ENCODE measurements at regions not wholly inside any gene's neighbourhood (a gene's known extent, or its start where the extent isn't known, plus 50 kb on each side); places are given as distances from the start of the nearest gene placed in this dataset.

- Histone ChIP-seq H3K4me3 (ENCODE audit: low read depth, low read length) (no peak overlapping the region), H3K36me3 (ENCODE audit: control insufficient read depth, insufficient read depth, low read length) (no peaks in the 10 kb centered on the region), H3K4me1 (no peaks in the 10 kb centered on the region), H3K27me3 (replicated peaks; ENCODE audit: control insufficient read depth, insufficient read depth, low read length) (no peaks in the 10 kb centered on the region), H3K9me3 (peaks cover 5% of the 10 kb centered on the region; the same call in 1 of the 2 replicates)
- no peak overlapping the region for H3K4me3 Mint-ChIP-seq (ENCODE audit: unreplicated experiment)
- intact Hi-C loops (cut with micrococcal nuclease; ENCODE audit: unreplicated experiment) = no loop called here
- no peaks in the 10 kb centered on the region for H3K36me3 Mint-ChIP-seq (ENCODE audit: insufficient read depth, unreplicated experiment)
- no peak overlapping the region for H3K27ac Mint-ChIP-seq (ENCODE audit: unreplicated experiment)
- no peaks in the 10 kb centered on the region for H3K4me1 Mint-ChIP-seq (ENCODE audit: low read depth, unreplicated experiment)
- peaks cover 7% of the 10 kb centered on the region for H3K27me3 Mint-ChIP-seq (ENCODE audit: insufficient read depth, unreplicated experiment)
- H3K9me3 Mint-ChIP-seq (ENCODE audit: unreplicated experiment) = no peaks in the 10 kb centered on the region
- TF ChIP-seq, protein P1, sequence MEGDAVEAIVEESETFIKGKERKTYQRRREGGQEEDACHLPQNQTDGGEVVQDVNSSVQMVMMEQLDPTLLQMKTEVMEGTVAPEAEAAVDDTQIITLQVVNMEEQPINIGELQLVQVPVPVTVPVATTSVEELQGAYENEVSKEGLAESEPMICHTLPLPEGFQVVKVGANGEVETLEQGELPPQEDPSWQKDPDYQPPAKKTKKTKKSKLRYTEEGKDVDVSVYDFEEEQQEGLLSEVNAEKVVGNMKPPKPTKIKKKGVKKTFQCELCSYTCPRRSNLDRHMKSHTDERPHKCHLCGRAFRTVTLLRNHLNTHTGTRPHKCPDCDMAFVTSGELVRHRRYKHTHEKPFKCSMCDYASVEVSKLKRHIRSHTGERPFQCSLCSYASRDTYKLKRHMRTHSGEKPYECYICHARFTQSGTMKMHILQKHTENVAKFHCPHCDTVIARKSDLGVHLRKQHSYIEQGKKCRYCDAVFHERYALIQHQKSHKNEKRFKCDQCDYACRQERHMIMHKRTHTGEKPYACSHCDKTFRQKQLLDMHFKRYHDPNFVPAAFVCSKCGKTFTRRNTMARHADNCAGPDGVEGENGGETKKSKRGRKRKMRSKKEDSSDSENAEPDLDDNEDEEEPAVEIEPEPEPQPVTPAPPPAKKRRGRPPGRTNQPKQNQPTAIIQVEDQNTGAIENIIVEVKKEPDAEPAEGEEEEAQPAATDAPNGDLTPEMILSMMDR (IDR thresholded peaks at IDR 0.05; ENCODE audit: insufficient read depth in 1 of 2, low read depth in 1 of 2, low read length in 1 of 2, severe bottlenecking in 1 of 2, unreplicated experiment in 1 of 2) = no peak
- ChIA-PET CTCF (no interaction called here), POLR2A (no interaction called here)
- no peak for DNase-seq
- BruUV-seq (replicated peaks) = no TSS peak
Measured at GRCh38 chr20:24124951-24125650, 136.5 kb upstream of the GGTLC1 start.

- Histone ChIP-seq H3K4me1 (no peaks in the 10 kb centered on the region), H3K27me3 (replicated peaks; ENCODE audit: control insufficient read depth, insufficient read depth, low read length) (no peaks in the 10 kb centered on the region), H3K4me3 (ENCODE audit: low read depth, low read length) (no peak overlapping the region), H3K36me3 (ENCODE audit: control insufficient read depth, insufficient read depth, low read length) (no peaks in the 10 kb centered on the region), H3K9me3 (peaks cover 5% of the 10 kb centered on the region; the same call in 1 of the 2 replicates)
- Mint-ChIP-seq H3K36me3 (ENCODE audit: insufficient read depth, unreplicated experiment) (no peaks in the 10 kb centered on the region), H3K4me1 (ENCODE audit: low read depth, unreplicated experiment) (no peaks in the 10 kb centered on the region), H3K9me3 (ENCODE audit: unreplicated experiment) (no peaks in the 10 kb centered on the region), H3K27ac (ENCODE audit: unreplicated experiment) (no peak overlapping the region), H3K27me3 (ENCODE audit: insufficient read depth, unreplicated experiment) (peaks cover 7% of the 10 kb centered on the region), H3K4me3 (ENCODE audit: unreplicated experiment) (no peak overlapping the region)
- intact Hi-C loops (cut with micrococcal nuclease; ENCODE audit: unreplicated experiment) = no loop called here
- DNase-seq = no peak
- BruUV-seq (replicated peaks) = no TSS peak
- TF ChIP-seq, protein P1 (IDR thresholded peaks at IDR 0.05; ENCODE audit: insufficient read depth in 1 of 2, low read depth in 1 of 2, low read length in 1 of 2, severe bottlenecking in 1 of 2, unreplicated experiment in 1 of 2) = no peak
- POLR2A ChIA-PET = no interaction called here
- CTCF ChIA-PET = no interaction called here
Measured at GRCh38 chr20:24124003-24124402, 135.4 kb upstream of the GGTLC1 start.

- Mint-ChIP-seq H3K9me3 (ENCODE audit: unreplicated experiment) (no peaks in the 10 kb centered on the region), H3K27me3 (ENCODE audit: insufficient read depth, unreplicated experiment) (peaks cover 7% of the 10 kb centered on the region), H3K27ac (ENCODE audit: unreplicated experiment) (no peak overlapping the region), H3K4me1 (ENCODE audit: low read depth, unreplicated experiment) (no peaks in the 10 kb centered on the region), H3K4me3 (ENCODE audit: unreplicated experiment) (no peak overlapping the region), H3K36me3 (ENCODE audit: insufficient read depth, unreplicated experiment) (no peaks in the 10 kb centered on the region)
- ChIA-PET CTCF (no interaction called here), POLR2A (no interaction called here)
- H3K36me3 ChIP-seq (ENCODE audit: control insufficient read depth, insufficient read depth, low read length) = no peaks in the 10 kb centered on the region
- H3K4me3 ChIP-seq (ENCODE audit: low read depth, low read length) = no peak overlapping the region
- no peaks in the 10 kb centered on the region for H3K27me3 ChIP-seq (replicated peaks; ENCODE audit: control insufficient read depth, insufficient read depth, low read length)
- TF ChIP-seq, protein P1 (IDR thresholded peaks at IDR 0.05; ENCODE audit: insufficient read depth in 1 of 2, low read depth in 1 of 2, low read length in 1 of 2, severe bottlenecking in 1 of 2, unreplicated experiment in 1 of 2) = no peak
- no peaks in the 10 kb centered on the region for H3K4me1 ChIP-seq
- H3K9me3 ChIP-seq = no peaks in the 10 kb centered on the region
- no TSS peak for BruUV-seq (replicated peaks)
- intact Hi-C loops (cut with micrococcal nuclease; ENCODE audit: unreplicated experiment) = no loop called here
- DNase-seq = no peak
Measured at GRCh38 chr20:24118441-24119175, 130.0 kb upstream of the GGTLC1 start.

Data from Caco-2 (cell line).